Right lobe of liver (tissue), 6 donors: ENCODE measurements at regions not wholly inside any gene's neighbourhood (a gene's known extent, or its start where the extent isn't known, plus 50 kb on each side); places are given as distances from the start of the nearest gene placed in this dataset.
"Not testable (repeated sequence)": the region's sequence is repeated elsewhere in the genome, so short reads cannot be mapped to it uniquely, and the experiment has no call there.

ENCODE experiments used
- ATAC-seq, 4 donors: fragments of 200-7000 bp; cut with Tn5 transposase; one replicate each; pipeline ENCODE4 v1.9.1; 2020; ENCODE audit warnings: mild to moderate bottlenecking in 4 of 4, moderate library complexity in 4 of 4
- DNase-seq, 3 donors: peaks; one replicate each; pipeline ENCODE4 v3.0.0-alpha.2; 2020
- H3K27ac ChIP-seq, 3 donors: fragments of 200-600 bp; one replicate each; pipeline ENCODE4 v1.8.0; 2022
- H3K27me3 ChIP-seq, 2 donors: fragments of 200-600 bp; one replicate each; pipeline ENCODE4 v1.8.0; 2022
- H3K36me3 ChIP-seq, 4 donors: fragments of 200-600 bp; sonication (generic) in 1 of 4; one replicate each; pipeline versions ENCODE4 v1.5.1 to v1.8.0; 2017 to 2022; ENCODE audit warnings: control low read depth in 1 of 4
- H3K4me1 ChIP-seq, 4 donors: fragments of 200-600 bp; sonication (generic) in 1 of 4; one replicate each; pipeline versions ENCODE4 v1.5.1 to v1.8.0; 2017 to 2022; ENCODE audit warnings: control low read depth in 1 of 4
- H3K4me3 ChIP-seq, 3 donors: fragments of 200-600 bp; one replicate each; pipeline ENCODE4 v1.8.0; 2022
- H3K9me3 ChIP-seq, 4 donors: fragments of 200-600 bp; sonication (generic) in 1 of 4; one replicate each; pipeline versions ENCODE4 v1.5.1 to v1.8.0; 2017 to 2022; ENCODE audit warnings: control low read depth in 1 of 4
- POLR2A ChIP-seq: fragments of 450-650 bp; IDR thresholded peaks from one replicate; pipeline ENCODE4 v1.6.1; 2017; ENCODE audit warnings: antibody characterized with exemption, mild to moderate bottlenecking
- WGBS: methylation state at CpG from one replicate; pipeline ENCODE4 v1.1.6; 2018; ENCODE audit warnings: low coverage, low lambda C conversion rate; ENCODE audit not compliant: insufficient coverage; ENCODE audit errors: missing lambda C conversion rate; 5-methylcytosine and 5-hydroxymethylcytosine counted together
- intact Hi-C, 2 donors: fragments of 100-400 bp; cut with DNase I; formaldehyde crosslinking; loops; one replicate each; pipeline versions ENCODE4 v1.11.2 to v1.14.1; 2022
- TF ChIP-seq, protein P1 (sequence below), 4 donors: fragments of 200-600 bp in 3 of 4; fragments of 450-650 bp in 1 of 4; IDR thresholded peaks; one replicate each; pipeline versions ENCODE4 v1.5.1 to v1.8.0; 2016 to 2022; ENCODE audit warnings: antibody characterized with exemption in 4 of 4, mild to moderate bottlenecking in 2 of 4
- donor health status: DM: no; HTN: yes; CAD: no.
- donor health status: DM: no; HTN: no; CAD: no.
- donor health status: DM: no; HTN: no; CAD: no.
- donor health status: DM: no; HTN: yes; CAD: no.
- donor health status: DM: no; HTN: yes; CAD: no.

DNA sequence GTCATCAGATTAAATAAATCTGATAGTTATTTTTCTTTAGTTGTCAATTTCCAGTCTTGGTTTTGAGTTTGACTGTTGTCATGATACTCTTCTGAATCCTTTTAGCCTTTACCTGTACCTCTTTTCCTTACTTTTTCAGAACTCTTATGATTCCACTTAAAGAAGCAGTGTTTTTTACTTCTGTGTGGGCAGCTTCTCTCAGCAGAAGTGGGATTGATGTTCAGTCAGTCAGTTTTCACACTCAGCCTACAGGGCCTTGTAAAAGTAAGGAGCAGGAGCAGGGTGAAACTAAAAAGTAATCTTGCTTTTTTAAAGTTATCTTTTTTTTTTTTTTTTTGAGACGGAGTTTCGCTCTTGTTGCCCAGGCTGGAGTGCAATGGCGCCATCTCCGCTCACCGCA lies 75.1 kb downstream of the HAUS1 start:
- Histone ChIP-seq H3K36me3 (no peaks in the 10 kb centered on the region), H3K9me3 (no peaks in the 10 kb centered on the region), H3K27ac (no peak overlapping the region), H3K4me1 (peaks cover 0 to 25% (median 6%) of the 10 kb centered on the region in 4 donors), H3K4me3 (no peak overlapping the region), H3K27me3 (no peaks in the 10 kb centered on the region)
- ATAC-seq = no peak
- TF ChIP-seq, protein P1, sequence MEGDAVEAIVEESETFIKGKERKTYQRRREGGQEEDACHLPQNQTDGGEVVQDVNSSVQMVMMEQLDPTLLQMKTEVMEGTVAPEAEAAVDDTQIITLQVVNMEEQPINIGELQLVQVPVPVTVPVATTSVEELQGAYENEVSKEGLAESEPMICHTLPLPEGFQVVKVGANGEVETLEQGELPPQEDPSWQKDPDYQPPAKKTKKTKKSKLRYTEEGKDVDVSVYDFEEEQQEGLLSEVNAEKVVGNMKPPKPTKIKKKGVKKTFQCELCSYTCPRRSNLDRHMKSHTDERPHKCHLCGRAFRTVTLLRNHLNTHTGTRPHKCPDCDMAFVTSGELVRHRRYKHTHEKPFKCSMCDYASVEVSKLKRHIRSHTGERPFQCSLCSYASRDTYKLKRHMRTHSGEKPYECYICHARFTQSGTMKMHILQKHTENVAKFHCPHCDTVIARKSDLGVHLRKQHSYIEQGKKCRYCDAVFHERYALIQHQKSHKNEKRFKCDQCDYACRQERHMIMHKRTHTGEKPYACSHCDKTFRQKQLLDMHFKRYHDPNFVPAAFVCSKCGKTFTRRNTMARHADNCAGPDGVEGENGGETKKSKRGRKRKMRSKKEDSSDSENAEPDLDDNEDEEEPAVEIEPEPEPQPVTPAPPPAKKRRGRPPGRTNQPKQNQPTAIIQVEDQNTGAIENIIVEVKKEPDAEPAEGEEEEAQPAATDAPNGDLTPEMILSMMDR (IDR thresholded peaks at IDR 0.05) = no peak
- no peak for TF ChIP-seq POLR2A
- DNase-seq = no peak
- intact Hi-C loops = no loop called here
- 100% methylated on average over 3 of the region's 5 CpGs for WGBS

- TF ChIP-seq, protein P1 (IDR thresholded peaks at IDR 0.05) = no peak
- no peak for TF ChIP-seq POLR2A
- Histone ChIP-seq H3K36me3 (no peaks in the 10 kb centered on the region), H3K4me3 (no peak overlapping the region), H3K27ac (no peak overlapping the region), H3K4me1 (peaks cover 0 to 14% (median 7%) of the 10 kb centered on the region in 4 donors), H3K27me3 (no peaks in the 10 kb centered on the region), H3K9me3 (no peaks in the 10 kb centered on the region)
- DNase-seq = no peak
- intact Hi-C loops = no loop called here
- WGBS = 26% methylated on average over 3 of the region's 3 CpGs
- peak in 1 of 4 donors; percentile 18 for ATAC-seq
Measured at GRCh38 chr18:46182633-46183358, 78.6 kb downstream of the HAUS1 start.

- H3K36me3 ChIP-seq, DNase-seq, H3K27me3 ChIP-seq, ATAC-seq, H3K4me3 ChIP-seq, H3K27ac ChIP-seq, H3K9me3 ChIP-seq, intact Hi-C loops: not testable (repeated sequence)
- WGBS = 89% methylated on average over 5 of the region's 9 CpGs
- peaks cover 0 to 14% (median 7%) of the 10 kb centered on the region in 4 donors for H3K4me1 ChIP-seq
Measured at GRCh38 chr18:46184296-46184695, 80.1 kb downstream of the HAUS1 start.

DNA sequence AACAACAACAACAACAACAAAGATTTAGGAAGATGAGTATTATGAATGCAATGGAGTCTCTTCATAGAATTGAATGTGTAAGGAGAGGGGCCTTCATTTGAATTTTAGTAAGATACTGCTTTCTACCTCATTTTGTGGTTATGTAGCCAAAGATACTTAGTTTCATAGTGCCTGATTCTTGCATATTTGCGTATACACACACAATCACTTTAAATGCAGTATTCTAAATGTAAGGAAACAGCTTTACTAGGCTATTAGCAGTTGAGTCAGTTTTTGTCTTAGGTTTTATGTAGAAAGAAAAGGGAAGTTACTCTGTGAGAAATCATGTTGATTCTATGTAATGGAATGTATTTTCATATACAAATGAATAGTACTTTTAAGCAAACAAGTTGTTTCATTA lies 80.5 kb downstream of the HAUS1 start:
- H3K4me1 ChIP-seq = peaks cover 0 to 14% (median 7%) of the 10 kb centered on the region in 4 donors
- H3K4me3 ChIP-seq = no peak overlapping the region
- TF ChIP-seq, protein P1 (IDR thresholded peaks at IDR 0.05) = no peak
- no peak for TF ChIP-seq POLR2A
- no peaks in the 10 kb centered on the region for H3K9me3 ChIP-seq
- no peak for DNase-seq
- 69% methylated on average over 1 of the region's 1 CpG for WGBS
- no peaks in the 10 kb centered on the region for H3K36me3 ChIP-seq
- intact Hi-C loops = no loop called here
- ATAC-seq = no peak
- no peak overlapping the region for H3K27ac ChIP-seq
- H3K27me3 ChIP-seq = no peaks in the 10 kb centered on the region

GRCh38 chr18:46190667-46191066 lies 86.5 kb downstream of the HAUS1 start:
- intact Hi-C loops = no loop called here
- DNase-seq (no peak), ATAC-seq (no peak)
- Histone ChIP-seq H3K9me3 (no peaks in the 10 kb centered on the region), H3K4me1 (peaks cover 0 to 10% (median 5%) of the 10 kb centered on the region in 4 donors), H3K27me3 (no peaks in the 10 kb centered on the region), H3K36me3 (no peaks in the 10 kb centered on the region), H3K4me3 (no peak overlapping the region), H3K27ac (no peak overlapping the region)
- WGBS = 93% methylated on average over 2 of the region's 2 CpGs
- TF ChIP-seq POLR2A = no peak
- TF ChIP-seq, protein P1 (IDR thresholded peaks at IDR 0.05) = no peak
